CD14-positive monocyte (primary cell): ENCODE measurements at regions not wholly inside any gene's neighbourhood (a gene's known extent, or its start where the extent isn't known, plus 50 kb on each side); places are given as distances from the start of the nearest gene placed in this dataset.

Experiments
- DNase-seq, 3 donors: peaks; one replicate each; pipeline ENCODE4 v3.0.0-alpha.2; 2011 to 2022
- H2AFZ ChIP-seq: 2 replicates; pipeline ENCODE4 v1.6.0; 2012; ENCODE audit warnings: mild to moderate bottlenecking, low read depth, low read length, inconsistent platforms; ENCODE audit not compliant: insufficient read depth, poor library complexity, severe bottlenecking
- H3K27ac ChIP-seq, 2 donors: 1 replicate in 1 of 2; 2 replicates in 1 of 2; pipeline ENCODE4 v1.5.1; 2012 to 2013; ENCODE audit warnings: low read length in 2 of 2, control low read depth in 1 of 2, inconsistent platforms in 1 of 2, low read depth in 1 of 2, mild to moderate bottlenecking in 1 of 2
- H3K27me3 ChIP-seq, 2 donors: one replicate each; pipeline versions ENCODE4 v1.6.0 to v1.6.1; 2011 to 2013; ENCODE audit warnings: low read length in 2 of 2; ENCODE audit not compliant: control insufficient read depth in 2 of 2, insufficient read depth in 2 of 2
- H3K36me3 ChIP-seq, 2 donors: replicated peaks in 1 of 2; 1 replicate in 1 of 2; 2 replicates in 1 of 2; pipeline versions ENCODE4 v1.5.1 to v1.6.1; 2012 to 2013; ENCODE audit warnings: low read length in 2 of 2, control low read depth in 1 of 2, inconsistent platforms in 1 of 2, mild to moderate bottlenecking in 1 of 2; ENCODE audit not compliant: insufficient read depth in 2 of 2, control insufficient read depth in 1 of 2
- H3K4me1 ChIP-seq, 2 donors: 1 replicate in 1 of 2; 2 replicates in 1 of 2; pipeline versions ENCODE4 v1.5.1 to v1.6.1; 2012 to 2013; ENCODE audit warnings: low read length in 2 of 2, control low read depth in 1 of 2, inconsistent platforms in 1 of 2, mild to moderate bottlenecking in 1 of 2, moderate library complexity in 1 of 2; ENCODE audit not compliant: insufficient read depth in 2 of 2, control insufficient read depth in 1 of 2
- H3K4me2 ChIP-seq: replicated peaks from 2 replicates; pipeline ENCODE3; 2012; ENCODE audit warnings: low read length, moderate library complexity, mild to moderate bottlenecking; ENCODE audit not compliant: poor library complexity, severe bottlenecking; ENCODE audit errors: extremely low read depth
- H3K4me3 ChIP-seq, 3 experiments: fragments of 200-600 bp in 1 of 3; sonication (generic) in 1 of 3; replicated peaks in 1 of 3; 1 replicate in 2 of 3; 2 replicates in 1 of 3; pipeline ENCODE4 v1.5.1; 2011 to 2013; ENCODE audit warnings: low read length in 3 of 3, mild to moderate bottlenecking in 3 of 3, control low read depth in 2 of 3, low read depth in 2 of 3, inconsistent platforms in 1 of 3, moderate library complexity in 1 of 3
- H3K79me2 ChIP-seq: 2 replicates; pipeline ENCODE4 v1.6.0; 2012; ENCODE audit warnings: mild to moderate bottlenecking, control low read depth, inconsistent platforms, low read length, moderate library complexity; ENCODE audit not compliant: insufficient read depth
- H3K9ac ChIP-seq: 2 replicates; pipeline ENCODE4 v1.6.0; 2017; ENCODE audit warnings: low read length, mild to moderate bottlenecking; ENCODE audit not compliant: insufficient read depth, poor library complexity, severe bottlenecking
- H3K9me3 ChIP-seq, 2 donors: replicated peaks in 1 of 2; 1 replicate in 1 of 2; 2 replicates in 1 of 2; pipeline versions ENCODE4 v1.5.1 to v1.6.1; 2012 to 2013; ENCODE audit warnings: low read length in 2 of 2, control low read depth in 1 of 2; ENCODE audit not compliant: control insufficient read depth in 1 of 2, insufficient read depth in 1 of 2
- H4K20me1 ChIP-seq: 2 replicates; pipeline ENCODE4 v1.6.0; 2012; ENCODE audit warnings: mild to moderate bottlenecking, low read length, control low read depth, moderate library complexity; ENCODE audit not compliant: insufficient read depth
- H3K27ac Mint-ChIP-seq, 7 donors: one replicate each; pipeline ENCODE4 v1.8.0; 2020; ENCODE audit warnings: mild to moderate bottlenecking in 7 of 7, mixed read lengths in 7 of 7, moderate library complexity in 6 of 7, inconsistent platforms in 2 of 7
- H3K27me3 Mint-ChIP-seq, 3 donors: one replicate each; pipeline ENCODE4 v1.8.0; 2021 to 2022; ENCODE audit warnings: low read depth in 3 of 3, mild to moderate bottlenecking in 3 of 3, mixed read lengths in 3 of 3, moderate library complexity in 3 of 3, inconsistent platforms in 1 of 3
- H3K36me3 Mint-ChIP-seq, 2 donors: one replicate each; pipeline ENCODE4 v1.8.0; 2020; ENCODE audit warnings: mixed read lengths in 2 of 2, inconsistent platforms in 1 of 2, mild to moderate bottlenecking in 1 of 2
- H3K4me1 Mint-ChIP-seq: one replicate; pipeline ENCODE4 v1.8.0; 2020; ENCODE audit warnings: mild to moderate bottlenecking, mixed read lengths
- H3K4me3 Mint-ChIP-seq, 2 donors: one replicate each; pipeline ENCODE4 v1.8.0; 2020; ENCODE audit warnings: mild to moderate bottlenecking in 2 of 2, mixed read lengths in 2 of 2, moderate library complexity in 1 of 2
- H3K9me3 Mint-ChIP-seq, 7 donors: one replicate each; pipeline ENCODE4 v1.8.0; 2020 to 2022; ENCODE audit warnings: mixed read lengths in 7 of 7, mild to moderate bottlenecking in 6 of 7, moderate library complexity in 6 of 7, inconsistent platforms in 2 of 7
- CTCF ChIP-seq: fragments of 200-600 bp; IDR thresholded peaks from one replicate; pipeline ENCODE4 v1.8.0; 2022; ENCODE audit warnings: antibody characterized with exemption, mild to moderate bottlenecking
- WGBS: methylation state at CpG from one replicate; pipeline ENCODE4 v1.1.5; 2013; ENCODE audit warnings: missing lambda C conversion rate; ENCODE audit not compliant: insufficient coverage; 5-methylcytosine and 5-hydroxymethylcytosine counted together
- intact Hi-C, 2 donors: fragments of 100-400 bp; cut with micrococcal nuclease; formaldehyde crosslinking; loops; one replicate each; pipeline versions ENCODE4 v1.15.0 to v1.15.1; 2023

- no peak for DNase-seq
- Histone ChIP-seq H3K36me3 (no peaks in the 10 kb centered on the region), H4K20me1 (no peaks in the 10 kb centered on the region), H3K27me3 (no peaks in the 10 kb centered on the region), H3K9ac (no peak overlapping the region), H2AFZ (no peak overlapping the region), H3K27ac (no peak overlapping the region), H3K79me2 (no peaks in the 10 kb centered on the region), H3K4me2 (no peak overlapping the region), H3K4me3 (no peak overlapping the region), H3K4me1 (no peaks in the 10 kb centered on the region), H3K9me3 (peaks cover 0 to 4% of the 10 kb centered on the region in 2 donors)
- Mint-ChIP-seq H3K9me3 (peaks cover 0 to 5% (median 3%) of the 10 kb centered on the region in 7 donors), H3K27me3 (peaks cover 0 to 1% (median 0%) of the 10 kb centered on the region in 3 donors), H3K36me3 (no peaks in the 10 kb centered on the region), H3K4me3 (no peak overlapping the region), H3K27ac (no peak overlapping the region), H3K4me1 (no peaks in the 10 kb centered on the region)
- intact Hi-C loops: no loop called here
- 80% methylated on average over 1 of the region's 3 CpGs for WGBS
- no peak for TF ChIP-seq CTCF
Measured at GRCh38 chr7:90053094-90053493, 101.2 kb upstream of the STEAP1 start.

- Histone ChIP-seq H3K36me3 (no peaks in the 10 kb centered on the region), H3K9ac (no peak overlapping the region), H3K27me3 (no peaks in the 10 kb centered on the region), H2AFZ (no peak overlapping the region), H3K9me3 (no peaks in the 10 kb centered on the region), H3K4me3 (no peak overlapping the region), H3K4me1 (no peaks in the 10 kb centered on the region), H3K4me2 (no peak overlapping the region), H4K20me1 (no peaks in the 10 kb centered on the region), H3K27ac (no peak overlapping the region), H3K79me2 (no peaks in the 10 kb centered on the region)
- WGBS: no CpG with 5 or more reads among the region's 2 CpGs
- intact Hi-C loops: no loop called here
- no peaks in the 10 kb centered on the region for H3K4me1 Mint-ChIP-seq
- no peak for DNase-seq
- H3K36me3 Mint-ChIP-seq: no peaks in the 10 kb centered on the region
- no peak overlapping the region for H3K4me3 Mint-ChIP-seq
- H3K27me3 Mint-ChIP-seq: no peaks in the 10 kb centered on the region
- H3K27ac Mint-ChIP-seq: no peak overlapping the region
- H3K9me3 Mint-ChIP-seq: peaks cover 0 to 4% (median 0%) of the 10 kb centered on the region in 7 donors
- no peak for TF ChIP-seq CTCF
Measured at GRCh38 chr7:90061077-90061476, 93.2 kb upstream of the STEAP1 start.
